HG03342 (cell line): ENCODE measurements at regions not wholly inside any gene's neighbourhood (a gene's known extent, or its start where the extent isn't known, plus 50 kb on each side); places are given as distances from the start of the nearest gene placed in this dataset.
"Not testable (repeated sequence)": the region's sequence is repeated elsewhere in the genome, so short reads cannot be mapped to it uniquely, and the experiment has no call there.

Source experiments
- ATAC-seq: cut with Tn5 transposase; IDR thresholded peaks from one replicate; pipeline ENCODE4 v1.9.1; 2021; ENCODE audit warnings: mild to moderate bottlenecking, moderate library complexity; ENCODE audit not compliant: unreplicated experiment

- no peak for ATAC-seq
Observed at GRCh38 chr2:83990636-83991035, 468.4 kb downstream of the SUCLG1 start.

- not testable (repeated sequence) for ATAC-seq
Observed at GRCh38 chr2:83976628-83977027, 482.5 kb downstream of the SUCLG1 start.

- no peak for ATAC-seq
Observed at GRCh38 chr2:83972128-83972527, 487.0 kb downstream of the SUCLG1 start.

GRCh38 chr2:83971547-83971946 is 487.5 kb downstream of the SUCLG1 start:
- no peak for ATAC-seq

GRCh38 chr2:83970217-83970929 is 488.7 kb downstream of the SUCLG1 start:
- no peak for ATAC-seq

- no peak for ATAC-seq
Observed at GRCh38 chr2:83969085-83969484, 490.0 kb downstream of the SUCLG1 start.

GRCh38 chr2:83967854-83968253 is 491.2 kb downstream of the SUCLG1 start:
- no peak for ATAC-seq

- ATAC-seq = not testable (repeated sequence)
Observed at GRCh38 chr2:83966946-83967345, 492.1 kb downstream of the SUCLG1 start.

GRCh38 chr2:83961512-83961911 is 497.6 kb downstream of the SUCLG1 start:
- no peak for ATAC-seq

GRCh38 chr2:83960371-83960770 is 498.7 kb downstream of the SUCLG1 start:
- ATAC-seq = no peak

GRCh38 chr2:83959266-83959665 is 499.8 kb downstream of the SUCLG1 start:
- ATAC-seq = no peak

- no peak for ATAC-seq
Observed at GRCh38 chr2:83956991-83957390, 502.1 kb downstream of the SUCLG1 start.

GRCh38 chr2:83953697-83954096 is 505.4 kb downstream of the SUCLG1 start:
- no peak for ATAC-seq

GRCh38 chr2:83951378-83951947 is 507.6 kb downstream of the SUCLG1 start:
- no peak for ATAC-seq

GRCh38 chr2:83949361-83949760 is 509.7 kb downstream of the SUCLG1 start:
- ATAC-seq = no peak

- no peak for ATAC-seq
Observed at GRCh38 chr2:83944191-83944590, 514.9 kb downstream of the SUCLG1 start.

GRCh38 chr2:83943265-83943664 is 515.8 kb downstream of the SUCLG1 start:
- ATAC-seq = no peak

GRCh38 chr2:83941886-83942285 is 517.2 kb downstream of the SUCLG1 start:
- no peak for ATAC-seq

GRCh38 chr2:83933749-83934148 is 525.3 kb downstream of the SUCLG1 start:
- no peak for ATAC-seq

- no peak for ATAC-seq
Observed at GRCh38 chr2:83923531-83923930, 535.5 kb downstream of the SUCLG1 start.

GRCh38 chr2:83916559-83916958 is 542.5 kb downstream of the SUCLG1 start:
- no peak for ATAC-seq

- no peak for ATAC-seq
Observed at GRCh38 chr2:83915381-83915780, 543.7 kb downstream of the SUCLG1 start.

- no peak for ATAC-seq
Observed at GRCh38 chr2:83908750-83909149, 550.3 kb downstream of the SUCLG1 start.
